BE2C (cell line): ENCODE measurements at regions not wholly inside any gene's neighbourhood (a gene's known extent, or its start where the extent isn't known, plus 50 kb on each side); places are given as distances from the start of the nearest gene placed in this dataset.

Source experiments
- DNase-seq: peaks from one replicate; pipeline ENCODE4 v3.0.0-alpha.2; 2020
- H3K27me3 ChIP-seq: fragments of 250-450 bp; sonication (Bioruptor Pico); 2 replicates; pipeline ENCODE4 v1.5.1; 2020; ENCODE audit warnings: mild to moderate bottlenecking
- H3K36me3 ChIP-seq: fragments of 250-450 bp; sonication (Bioruptor Pico); 2 replicates; pipeline ENCODE4 v1.5.1; 2020; ENCODE audit warnings: mild to moderate bottlenecking
- H3K4me1 ChIP-seq: fragments of 250-450 bp; sonication (Bioruptor Pico); 2 replicates; pipeline ENCODE4 v1.5.1; 2020
- H3K4me3 ChIP-seq: 2 replicates; pipeline ENCODE4 v1.5.1; 2011; ENCODE audit warnings: low read depth, low read length
- H3K9me3 ChIP-seq: fragments of 250-450 bp; sonication (Bioruptor Pico); 2 replicates; pipeline ENCODE4 v1.5.1; 2020
- TF ChIP-seq, protein P1 (sequence below): IDR thresholded peaks from 2 replicates; pipeline ENCODE4 v1.5.1; 2012; ENCODE audit warnings: mild to moderate bottlenecking, low read depth, low read length

DNA sequence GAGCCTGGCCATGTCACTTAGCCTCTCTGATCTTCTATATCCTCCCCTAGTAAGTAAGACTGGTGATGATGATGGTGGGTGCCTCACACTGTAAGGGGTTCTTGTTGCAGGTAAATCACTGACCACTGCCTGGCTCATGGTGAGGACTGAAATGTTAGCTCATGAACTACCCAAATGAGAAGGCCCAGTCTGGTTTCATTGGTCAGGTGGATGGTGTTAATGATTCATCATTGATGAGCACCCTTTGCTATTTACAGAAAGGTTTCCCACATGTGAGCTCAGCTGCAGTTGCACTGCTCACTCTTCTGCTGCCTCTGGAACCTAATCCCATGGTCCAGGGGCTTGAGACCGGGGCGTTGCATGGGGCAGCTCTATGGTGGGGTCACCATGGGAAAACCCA, 417.7 kb downstream of the PRDM2 start:
- Histone ChIP-seq H3K36me3 (no peaks in the 10 kb centered on the region), H3K4me1 (no peaks in the 10 kb centered on the region), H3K27me3 (no peaks in the 10 kb centered on the region), H3K4me3 (no peak overlapping the region), H3K9me3 (no peaks in the 10 kb centered on the region)
- TF ChIP-seq, protein P1, sequence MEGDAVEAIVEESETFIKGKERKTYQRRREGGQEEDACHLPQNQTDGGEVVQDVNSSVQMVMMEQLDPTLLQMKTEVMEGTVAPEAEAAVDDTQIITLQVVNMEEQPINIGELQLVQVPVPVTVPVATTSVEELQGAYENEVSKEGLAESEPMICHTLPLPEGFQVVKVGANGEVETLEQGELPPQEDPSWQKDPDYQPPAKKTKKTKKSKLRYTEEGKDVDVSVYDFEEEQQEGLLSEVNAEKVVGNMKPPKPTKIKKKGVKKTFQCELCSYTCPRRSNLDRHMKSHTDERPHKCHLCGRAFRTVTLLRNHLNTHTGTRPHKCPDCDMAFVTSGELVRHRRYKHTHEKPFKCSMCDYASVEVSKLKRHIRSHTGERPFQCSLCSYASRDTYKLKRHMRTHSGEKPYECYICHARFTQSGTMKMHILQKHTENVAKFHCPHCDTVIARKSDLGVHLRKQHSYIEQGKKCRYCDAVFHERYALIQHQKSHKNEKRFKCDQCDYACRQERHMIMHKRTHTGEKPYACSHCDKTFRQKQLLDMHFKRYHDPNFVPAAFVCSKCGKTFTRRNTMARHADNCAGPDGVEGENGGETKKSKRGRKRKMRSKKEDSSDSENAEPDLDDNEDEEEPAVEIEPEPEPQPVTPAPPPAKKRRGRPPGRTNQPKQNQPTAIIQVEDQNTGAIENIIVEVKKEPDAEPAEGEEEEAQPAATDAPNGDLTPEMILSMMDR = no peak
- DNase-seq = no peak

DNA sequence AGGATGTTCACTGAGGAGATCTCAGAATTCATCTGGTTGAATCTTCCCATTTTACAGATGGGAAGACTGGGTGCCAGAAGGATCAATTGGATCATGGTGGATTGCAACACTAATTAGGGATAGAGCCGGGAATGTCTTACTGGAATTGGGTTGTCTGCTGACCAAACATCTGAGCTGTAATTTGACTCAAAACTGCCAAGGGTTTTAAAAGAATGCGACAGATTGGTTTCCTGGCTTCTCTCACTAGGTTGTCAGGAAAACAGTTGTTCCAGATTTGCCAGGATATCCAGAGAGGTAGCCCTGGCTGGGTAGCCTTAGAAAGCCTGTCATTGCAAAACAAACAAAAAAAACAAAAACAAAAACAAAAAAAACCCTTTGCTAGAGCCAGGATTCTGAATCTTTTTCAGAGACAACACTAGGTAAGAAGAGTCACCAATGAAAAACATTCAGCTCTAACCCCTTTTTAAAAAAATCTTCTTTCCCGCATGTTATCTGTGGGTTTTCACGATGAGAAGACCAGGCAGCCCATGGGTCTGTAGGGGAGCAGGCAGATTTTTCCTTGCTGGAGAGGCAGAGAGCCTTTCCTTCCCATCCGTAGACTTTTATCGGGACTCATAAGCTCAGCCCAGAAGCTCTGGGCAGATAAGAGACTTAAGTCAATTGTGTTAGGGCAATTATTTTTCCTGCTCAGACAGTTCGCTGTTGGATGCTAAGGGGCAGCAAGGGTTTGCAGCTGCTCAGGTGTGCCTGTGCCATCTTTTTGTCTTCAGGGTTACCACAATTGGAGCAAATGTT, 418.9 kb downstream of the PRDM2 start:
- Histone ChIP-seq H3K27me3 (no peaks in the 10 kb centered on the region), H3K36me3 (no peaks in the 10 kb centered on the region), H3K4me3 (no peak overlapping the region), H3K4me1 (no peaks in the 10 kb centered on the region), H3K9me3 (no peaks in the 10 kb centered on the region)
- TF ChIP-seq, protein P1 = no peak
- DNase-seq = no peak

DNA sequence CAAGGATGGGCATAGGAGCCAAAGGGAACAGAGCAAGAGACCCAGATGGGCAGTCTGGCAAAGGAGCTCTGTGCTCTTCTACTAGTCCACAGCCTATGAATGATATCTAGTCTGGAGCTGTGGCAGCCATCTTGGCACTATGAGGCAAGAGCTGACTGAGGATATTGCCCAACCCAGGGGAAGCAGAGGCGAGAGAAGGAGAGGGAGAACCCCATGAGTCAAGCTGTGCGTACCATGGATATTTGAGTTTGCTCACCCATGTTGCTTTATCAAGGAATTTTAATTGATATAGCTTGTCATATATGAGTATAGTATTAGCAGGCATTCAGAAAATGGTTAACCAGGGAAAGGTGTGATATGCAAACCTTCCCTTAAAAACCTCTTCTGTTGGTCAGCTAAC, 420.9 kb downstream of the PRDM2 start:
- DNase-seq = no peak
- TF ChIP-seq, protein P1 = no peak
- Histone ChIP-seq H3K36me3 (no peaks in the 10 kb centered on the region), H3K27me3 (no peaks in the 10 kb centered on the region), H3K4me1 (no peaks in the 10 kb centered on the region), H3K4me3 (no peak overlapping the region), H3K9me3 (no peaks in the 10 kb centered on the region)

DNA sequence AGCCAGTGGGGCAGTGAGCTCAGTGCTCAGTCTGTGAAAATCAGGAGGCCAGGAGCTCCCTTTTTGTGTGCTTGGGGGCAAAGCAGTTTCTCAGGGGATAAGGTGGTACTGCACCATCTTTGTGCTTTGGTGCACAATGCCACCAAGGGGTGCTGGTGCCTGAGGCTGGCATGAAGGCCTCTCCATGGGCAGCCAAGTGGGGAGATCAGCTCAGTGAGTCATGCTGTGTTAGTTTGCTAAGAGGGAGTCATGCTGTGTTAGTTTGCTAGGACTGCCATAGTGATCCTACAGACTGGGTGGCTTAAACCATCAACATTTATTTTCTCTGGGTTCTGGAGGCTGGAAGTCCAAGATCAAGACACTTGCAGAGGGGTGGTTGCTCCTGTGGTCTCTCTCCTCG, 428.1 kb downstream of the PRDM2 start:
- Histone ChIP-seq H3K9me3 (no peaks in the 10 kb centered on the region), H3K36me3 (no peaks in the 10 kb centered on the region), H3K4me3 (no peak overlapping the region), H3K27me3 (no peaks in the 10 kb centered on the region), H3K4me1 (no peaks in the 10 kb centered on the region)
- TF ChIP-seq, protein P1 = no peak
- DNase-seq = no peak

DNA sequence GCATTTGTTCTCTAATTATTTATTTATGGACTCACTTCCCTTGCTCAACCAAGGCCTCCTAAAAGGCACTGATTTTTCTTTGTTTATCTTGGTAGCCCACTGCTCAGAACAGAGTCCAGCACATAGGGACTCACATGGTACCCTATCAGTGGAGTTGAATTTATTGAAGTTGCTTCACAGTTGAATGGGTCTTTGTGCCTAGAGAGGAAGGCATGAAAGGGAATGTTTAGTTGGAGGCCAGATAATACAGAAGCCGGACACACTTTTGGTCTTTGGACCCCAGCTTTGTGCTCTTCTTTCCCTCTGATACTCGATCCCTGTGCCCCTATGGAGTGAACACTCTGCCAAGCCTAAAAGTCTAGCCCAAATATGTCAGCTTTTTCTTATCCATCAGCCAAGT, 429.0 kb downstream of the PRDM2 start:
- no peak for DNase-seq
- Histone ChIP-seq H3K4me1 (no peaks in the 10 kb centered on the region), H3K27me3 (no peaks in the 10 kb centered on the region), H3K9me3 (no peaks in the 10 kb centered on the region), H3K4me3 (no peak overlapping the region), H3K36me3 (no peaks in the 10 kb centered on the region)
- TF ChIP-seq, protein P1 = no peak

DNA sequence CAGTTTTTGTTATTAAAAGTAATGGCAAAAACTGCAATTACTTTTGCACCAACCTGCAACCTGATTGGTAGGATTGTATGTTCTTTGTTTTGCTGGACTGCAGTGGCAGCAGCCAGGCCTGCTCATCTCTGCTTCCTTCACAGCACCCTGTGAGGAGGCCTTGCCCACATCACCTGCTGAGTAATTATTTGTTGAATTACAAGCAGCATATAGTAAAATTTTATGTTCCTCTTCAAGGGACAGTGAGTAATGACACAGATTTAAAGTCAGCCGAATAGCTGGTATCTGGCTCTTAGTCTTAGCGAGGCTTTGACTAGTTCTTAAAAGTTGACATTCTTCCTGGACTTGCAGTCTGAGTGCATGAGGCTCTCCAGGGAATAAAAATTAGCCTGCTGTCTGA, 435.1 kb downstream of the PRDM2 start:
- DNase-seq = no peak
- H3K9me3 ChIP-seq = no peaks in the 10 kb centered on the region
- H3K36me3 ChIP-seq = no peaks in the 10 kb centered on the region
- H3K4me1 ChIP-seq = no peaks in the 10 kb centered on the region
- no peak overlapping the region for H3K4me3 ChIP-seq
- H3K27me3 ChIP-seq = no peaks in the 10 kb centered on the region
- TF ChIP-seq, protein P1 = no peak
